ENCODE measurements at regions not wholly inside any gene's neighbourhood (a gene's known extent, or its start where the extent isn't known, plus 50 kb on each side); places are given as distances from the start of the nearest gene placed in this dataset.

DNA sequence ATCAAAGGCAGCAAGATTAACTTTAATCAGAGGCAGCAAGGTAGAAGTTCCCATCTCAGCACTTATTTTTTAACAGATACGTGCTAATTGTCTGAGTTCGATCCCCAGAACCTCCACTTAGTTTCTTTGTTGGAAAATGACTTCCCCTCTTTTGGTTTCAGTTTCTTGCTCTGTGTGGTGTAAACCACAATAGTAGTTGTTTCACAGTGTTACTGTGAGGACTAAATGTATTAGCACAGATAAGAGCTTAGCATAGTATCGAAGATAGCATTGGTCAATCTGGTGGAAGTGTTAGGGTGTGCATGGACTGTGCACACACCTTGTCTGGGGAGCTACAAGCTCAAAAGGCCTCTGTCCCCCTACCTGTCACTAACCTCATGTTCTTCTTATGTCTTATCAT is 988.3 kb upstream of the GYPC start:
- Histone ChIP-seq H3K79me2 (ENCODE audit: insufficient read depth, low read length) (no peaks in the 10 kb centered on the region), H3K27ac (ENCODE audit: low read depth, low read length, poor library complexity, severe bottlenecking) (no peak overlapping the region), H3K9me3 (ENCODE audit: low read length) (no peaks in the 10 kb centered on the region), H3K27me3 (ENCODE audit: insufficient read depth, low read length) (no peaks in the 10 kb centered on the region), H3K4me2 (ENCODE audit: low read length) (no peak overlapping the region), H3K9me2 (ENCODE audit: low read depth, low read length) (no peaks in the 10 kb centered on the region), H4K20me1 (ENCODE audit: insufficient read depth, low read length) (no peaks in the 10 kb centered on the region), H3K9ac (ENCODE audit: low read length) (no peak overlapping the region), H3K4me1 (ENCODE audit: insufficient read depth, low read length, severe bottlenecking) (no peaks in the 10 kb centered on the region), H3K4me3 (ENCODE audit: low read depth, low read length, poor library complexity, severe bottlenecking) (no peak overlapping the region), H3F3A (ENCODE audit: insufficient read depth, low read length) (no peaks in the 10 kb centered on the region), H3K36me3 (ENCODE audit: insufficient read depth, low read length) (no peaks in the 10 kb centered on the region), H2AFZ (ENCODE audit: low read length) (no peak overlapping the region)
- TF ChIP-seq EZH2 (IDR thresholded peaks at IDR 0.05; ENCODE audit: borderline replicate concordance, low read length) (no peak), CTCF (IDR thresholded peaks at IDR 0.05; ENCODE audit: low read length) (no peak)

DNA sequence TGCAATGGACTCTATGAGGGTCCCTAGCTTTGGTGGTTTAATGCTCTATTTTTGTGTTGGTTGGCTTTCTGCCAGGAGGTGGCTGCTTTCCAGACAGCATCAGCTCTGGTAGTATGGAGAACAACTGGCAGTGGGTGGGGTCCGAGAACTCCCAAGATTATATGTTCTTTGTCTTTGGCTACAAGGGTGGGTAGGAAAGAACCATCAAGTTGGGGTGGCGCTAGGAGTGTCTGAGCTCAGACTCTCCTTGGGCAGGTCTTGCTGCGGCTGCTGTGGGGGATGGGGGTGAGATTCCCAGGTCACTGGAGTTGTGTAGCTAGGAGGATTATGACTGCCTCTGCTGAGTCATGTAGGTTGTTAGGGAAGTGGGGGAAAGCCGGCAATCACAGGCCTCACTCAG is 976.1 kb upstream of the GYPC start:
- TF ChIP-seq CTCF (IDR thresholded peaks at IDR 0.05; ENCODE audit: low read length) (no peak), EZH2 (IDR thresholded peaks at IDR 0.05; ENCODE audit: borderline replicate concordance, low read length) (no peak)

GRCh38 chr2:125680809-125681208 is 975.1 kb upstream of the GYPC start:
- Histone ChIP-seq H2AFZ (ENCODE audit: low read length) (no peak overlapping the region), H4K20me1 (ENCODE audit: insufficient read depth, low read length) (no peaks in the 10 kb centered on the region), H3K4me2 (ENCODE audit: low read length) (no peak overlapping the region), H3K9me2 (ENCODE audit: low read depth, low read length) (no peaks in the 10 kb centered on the region), H3K4me1 (ENCODE audit: insufficient read depth, low read length, severe bottlenecking) (no peaks in the 10 kb centered on the region), H3K36me3 (ENCODE audit: insufficient read depth, low read length) (no peaks in the 10 kb centered on the region), H3K9ac (ENCODE audit: low read length) (no peak overlapping the region), H3F3A (ENCODE audit: insufficient read depth, low read length) (no peaks in the 10 kb centered on the region), H3K27ac (ENCODE audit: low read depth, low read length, poor library complexity, severe bottlenecking) (no peak overlapping the region), H3K9me3 (ENCODE audit: low read length) (no peaks in the 10 kb centered on the region), H3K27me3 (ENCODE audit: insufficient read depth, low read length) (no peaks in the 10 kb centered on the region), H3K4me3 (ENCODE audit: low read depth, low read length, poor library complexity, severe bottlenecking) (no peak overlapping the region), H3K79me2 (ENCODE audit: insufficient read depth, low read length) (no peaks in the 10 kb centered on the region)
- TF ChIP-seq EZH2 (IDR thresholded peaks at IDR 0.05; ENCODE audit: borderline replicate concordance, low read length), result no peak
- TF ChIP-seq CTCF (IDR thresholded peaks at IDR 0.05; ENCODE audit: low read length), result no peak

More for the DNA sequence above, 976.1 kb upstream of the GYPC start:
- Histone ChIP-seq H3K27me3 (ENCODE audit: insufficient read depth, low read length) (no peaks in the 10 kb centered on the region), H4K20me1 (ENCODE audit: insufficient read depth, low read length) (no peaks in the 10 kb centered on the region), H3K4me3 (ENCODE audit: low read depth, low read length, poor library complexity, severe bottlenecking) (no peak overlapping the region), H3K4me1 (ENCODE audit: insufficient read depth, low read length, severe bottlenecking) (no peaks in the 10 kb centered on the region), H3K27ac (ENCODE audit: low read depth, low read length, poor library complexity, severe bottlenecking) (no peak overlapping the region), H3K4me2 (ENCODE audit: low read length) (no peak overlapping the region), H2AFZ (ENCODE audit: low read length) (no peak overlapping the region), H3K9me3 (ENCODE audit: low read length) (no peaks in the 10 kb centered on the region), H3K79me2 (ENCODE audit: insufficient read depth, low read length) (no peaks in the 10 kb centered on the region), H3F3A (ENCODE audit: insufficient read depth, low read length) (no peaks in the 10 kb centered on the region), H3K9me2 (ENCODE audit: low read depth, low read length) (no peaks in the 10 kb centered on the region), H3K36me3 (ENCODE audit: insufficient read depth, low read length) (no peaks in the 10 kb centered on the region), H3K9ac (ENCODE audit: low read length) (no peak overlapping the region)
